Esophagus (tissue), 2 donors: ENCODE measurements at regions not wholly inside any gene's neighbourhood (a gene's known extent, or its start where the extent isn't known, plus 50 kb on each side); places are given as distances from the start of the nearest gene placed in this dataset.

Experiments
- H3K27ac ChIP-seq, 2 donors: one replicate each; pipeline ENCODE4 v1.5.1; 2013; ENCODE audit warnings: low read depth in 2 of 2, mild to moderate bottlenecking in 2 of 2, inconsistent platforms in 1 of 2, low read length in 1 of 2, moderate library complexity in 1 of 2
- H3K27me3 ChIP-seq, 2 donors: one replicate each; pipeline ENCODE4 v1.6.1; 2013; ENCODE audit warnings: low read length in 2 of 2, control low read depth in 1 of 2, mild to moderate bottlenecking in 1 of 2; ENCODE audit not compliant: insufficient read depth in 2 of 2, control insufficient read depth in 1 of 2
- H3K36me3 ChIP-seq, 2 donors: one replicate each; pipeline ENCODE4 v1.6.1; 2013; ENCODE audit warnings: low read length in 1 of 2; ENCODE audit not compliant: control insufficient read depth in 2 of 2, insufficient read depth in 2 of 2
- H3K4me1 ChIP-seq, 2 donors: one replicate each; pipeline ENCODE4 v1.6.1; 2013; ENCODE audit warnings: low read length in 1 of 2; ENCODE audit not compliant: control insufficient read depth in 2 of 2, insufficient read depth in 2 of 2
- H3K4me3 ChIP-seq, 2 donors: one replicate each; pipeline ENCODE4 v1.5.1; 2013; ENCODE audit warnings: low read length in 2 of 2, mild to moderate bottlenecking in 2 of 2, low read depth in 1 of 2, moderate library complexity in 1 of 2
- H3K9me3 ChIP-seq, 2 donors: one replicate each; pipeline ENCODE4 v1.6.1; 2013; ENCODE audit warnings: mild to moderate bottlenecking in 2 of 2, low read depth in 1 of 2, low read length in 1 of 2, moderate library complexity in 1 of 2; ENCODE audit not compliant: control insufficient read depth in 2 of 2, insufficient read depth in 1 of 2
- WGBS, 2 donors: extraction: QIAGEN DNeasy Blood & Tissue Kit; methylation state at CpG; one replicate each; pipeline ENCODE4 v1.1.7; 2013; 5-methylcytosine and 5-hydroxymethylcytosine counted together
- donor health status: healthy with polysubstance abuse.
- donor health status: Bipolar disorder and iron deficiency.

GRCh38 chr6:112429226-112429625 is 82.1 kb downstream of the RFPL4B start:
- no peaks in the 10 kb centered on the region for H3K4me1 ChIP-seq
- H3K27me3 ChIP-seq, result no peaks in the 10 kb centered on the region
- H3K27ac ChIP-seq, result no peak overlapping the region
- no peaks in the 10 kb centered on the region for H3K36me3 ChIP-seq
- H3K4me3 ChIP-seq, result no peak overlapping the region
- no peaks in the 10 kb centered on the region for H3K9me3 ChIP-seq
- 77 to 82% methylated on average over 3 of the region's 3 CpGs for WGBS, 2 donors

- Histone ChIP-seq H3K4me1 (no peaks in the 10 kb centered on the region), H3K4me3 (no peak overlapping the region), H3K36me3 (no peaks in the 10 kb centered on the region), H3K9me3 (no peaks in the 10 kb centered on the region), H3K27ac (no peak overlapping the region), H3K27me3 (no peaks in the 10 kb centered on the region)
- 88 to 96% methylated on average over 2 of the region's 2 CpGs for WGBS, 2 donors
Observed at GRCh38 chr6:112431803-112432202, 84.7 kb downstream of the RFPL4B start.

- no peaks in the 10 kb centered on the region for H3K4me1 ChIP-seq
- no peaks in the 10 kb centered on the region for H3K9me3 ChIP-seq
- H3K4me3 ChIP-seq, result no peak overlapping the region
- H3K36me3 ChIP-seq, result no peaks in the 10 kb centered on the region
- H3K27me3 ChIP-seq, result no peaks in the 10 kb centered on the region
- no peak overlapping the region for H3K27ac ChIP-seq
Observed at GRCh38 chr6:112432853-112433252, 85.7 kb downstream of the RFPL4B start.

- no peaks in the 10 kb centered on the region for H3K27me3 ChIP-seq
- no peaks in the 10 kb centered on the region for H3K9me3 ChIP-seq
- no peak overlapping the region for H3K27ac ChIP-seq
- WGBS, 2 donors, result 78 to 86% methylated on average over 1 of the region's 1 CpG
- H3K36me3 ChIP-seq, result no peaks in the 10 kb centered on the region
- H3K4me1 ChIP-seq, result no peaks in the 10 kb centered on the region
- no peak overlapping the region for H3K4me3 ChIP-seq
Observed at GRCh38 chr6:112433457-112433856, 86.3 kb downstream of the RFPL4B start.

- 90 to 96% methylated on average over 2 of the region's 2 CpGs for WGBS, 2 donors
- no peak overlapping the region for H3K27ac ChIP-seq
- H3K27me3 ChIP-seq, result no peaks in the 10 kb centered on the region
- H3K4me3 ChIP-seq, result no peak overlapping the region
- no peaks in the 10 kb centered on the region for H3K9me3 ChIP-seq
- H3K36me3 ChIP-seq, result no peaks in the 10 kb centered on the region
- no peaks in the 10 kb centered on the region for H3K4me1 ChIP-seq
Observed at GRCh38 chr6:112434896-112435435, 87.8 kb downstream of the RFPL4B start.

- H3K4me1 ChIP-seq, result no peaks in the 10 kb centered on the region
- H3K4me3 ChIP-seq, result no peak overlapping the region
- 70 to 81% methylated on average over 1 of the region's 1 CpG for WGBS, 2 donors
Observed at GRCh38 chr6:112437058-112437457, 89.9 kb downstream of the RFPL4B start.

GRCh38 chr6:112439010-112439409 is 91.9 kb downstream of the RFPL4B start:
- no peak overlapping the region for H3K27ac ChIP-seq
- no peaks in the 10 kb centered on the region for H3K9me3 ChIP-seq
- H3K4me1 ChIP-seq, result no peaks in the 10 kb centered on the region
- no peaks in the 10 kb centered on the region for H3K27me3 ChIP-seq
- no peak overlapping the region for H3K4me3 ChIP-seq
- no peaks in the 10 kb centered on the region for H3K36me3 ChIP-seq
- WGBS, 2 donors, result 66 to 79% methylated on average over 5 of the region's 5 CpGs

More at GRCh38 chr6:112437058-112437457, 89.9 kb downstream of the RFPL4B start:
- Histone ChIP-seq H3K36me3 (no peaks in the 10 kb centered on the region), H3K9me3 (no peaks in the 10 kb centered on the region), H3K27ac (no peak overlapping the region), H3K27me3 (no peaks in the 10 kb centered on the region)

- H3K4me1 ChIP-seq, result no peaks in the 10 kb centered on the region
- H3K36me3 ChIP-seq, result no peaks in the 10 kb centered on the region
- 56 to 68% methylated on average over 1 of the region's 1 CpG for WGBS, 2 donors
- no peaks in the 10 kb centered on the region for H3K9me3 ChIP-seq
- no peak overlapping the region for H3K4me3 ChIP-seq
- H3K27me3 ChIP-seq, result no peaks in the 10 kb centered on the region
- H3K27ac ChIP-seq, result no peak overlapping the region
Observed at GRCh38 chr6:112439432-112439831, 92.3 kb downstream of the RFPL4B start.

- no peaks in the 10 kb centered on the region for H3K9me3 ChIP-seq
- H3K36me3 ChIP-seq, result no peaks in the 10 kb centered on the region
- 43 to 50% methylated on average over 1 of the region's 1 CpG for WGBS, 2 donors
- no peak overlapping the region for H3K4me3 ChIP-seq
- H3K4me1 ChIP-seq, result no peaks in the 10 kb centered on the region
- no peak overlapping the region for H3K27ac ChIP-seq
- no peaks in the 10 kb centered on the region for H3K27me3 ChIP-seq
Observed at GRCh38 chr6:112441607-112442006, 94.5 kb downstream of the RFPL4B start.

- no peaks in the 10 kb centered on the region for H3K27me3 ChIP-seq
- no peaks in the 10 kb centered on the region for H3K4me1 ChIP-seq
- WGBS, 2 donors, result 72% methylated on average over 6 of the region's 6 CpGs
- no peak overlapping the region for H3K4me3 ChIP-seq
- no peak overlapping the region for H3K27ac ChIP-seq
- no peaks in the 10 kb centered on the region for H3K36me3 ChIP-seq
- H3K9me3 ChIP-seq, result no peaks in the 10 kb centered on the region
Observed at GRCh38 chr6:112443179-112444065, 96.3 kb downstream of the RFPL4B start.
